K562 (cell line): ENCODE measurements at regions not wholly inside any gene's neighbourhood (a gene's known extent, or its start where the extent isn't known, plus 50 kb on each side); places are given as distances from the start of the nearest gene placed in this dataset.

Experiments used
- ATAC-seq: fragments of 200-7000 bp; cut with Tn5 transposase; 3 replicates; pipeline ENCODE4 v1.9.1; 2020; ENCODE audit warnings: moderate library complexity
- BruUV-seq: library from RNA; stranded (reverse); fragments of 400-500 nt; replicated peaks from 2 replicates; lab custom pipeline; 2021; lab: Mats Ljungman, UMichigan
- CTCF ChIA-PET: fragments of 300-600 bp; formaldehyde crosslinking; extraction: SDS; loops from one replicate; lab custom pipeline; 2021; ENCODE audit warnings: low intra/inter-chr PET ratio; lab: Yijun Ruan, JAX
- POLR2A ChIA-PET: fragments of 300-600, 350-650 bp; sonication (Branson Sonifier 250); formaldehyde crosslinking; extraction: SDS; loops from one replicate; lab custom pipeline; 2021; ENCODE audit warnings: antibody characterized with exemption, inconsistent platforms; lab: Yijun Ruan, JAX
- DNase-seq, 4 experiments: peaks; one replicate each; pipeline versions ENCODE4 v3.0.0 to v3.0.0-alpha.2; 2011 to 2018; ENCODE audit warnings: low spot score in 3 of 4, mixed read lengths in 3 of 4; ENCODE audit errors: extremely low read depth in 1 of 4
- FAIRE-seq: peaks from 2 replicates; lab custom pipeline; 2011; peaks lifted over from hg19 to GRCh38; lab: Jason Lieb, UNC
- H2AFZ ChIP-seq: 2 replicates; pipeline ENCODE4 v1.6.0; 2011; ENCODE audit warnings: low read depth, low read length, control low read depth, inconsistent platforms
- H3K27ac ChIP-seq: fragments of 200-600 bp; 3 replicates; pipeline ENCODE4 v1.8.0; 2011; ENCODE audit warnings: low read depth, mild to moderate bottlenecking, control low read depth, inconsistent platforms, low read length, moderate library complexity, mixed read lengths; ENCODE audit errors: extremely low read depth
- H3K27me3 ChIP-seq, 2 experiments: fragments of 300-600 bp in 1 of 2; 2 replicates in 1 of 2; 3 replicates in 1 of 2; pipeline versions ENCODE4 v1.6.0 to v1.8.0; 2011; ENCODE audit warnings: inconsistent platforms in 2 of 2, low read length in 2 of 2, mild to moderate bottlenecking in 1 of 2, mixed read lengths in 1 of 2, moderate library complexity in 1 of 2; ENCODE audit not compliant: control insufficient read depth in 2 of 2, insufficient read depth in 2 of 2
- H3K36me3 ChIP-seq: fragments of 300-600 bp; 3 replicates; pipeline ENCODE4 v1.8.0; 2011; ENCODE audit warnings: mild to moderate bottlenecking, low read length, inconsistent platforms; ENCODE audit not compliant: control insufficient read depth, insufficient read depth
- H3K4me1 ChIP-seq, 2 experiments: fragments of 200-600 bp in 1 of 2; replicated peaks in 1 of 2; 2 replicates in 1 of 2; 3 replicates in 1 of 2; pipeline versions ENCODE4 v1.5.1 to v1.8.0; 2011; ENCODE audit warnings: inconsistent platforms in 2 of 2, low read length in 2 of 2, mild to moderate bottlenecking in 1 of 2, mixed read lengths in 1 of 2, moderate library complexity in 1 of 2; ENCODE audit not compliant: control insufficient read depth in 2 of 2, insufficient read depth in 2 of 2
- H3K4me2 ChIP-seq: 2 replicates; pipeline ENCODE4 v1.6.1; 2011; ENCODE audit warnings: low read length, control low read depth, inconsistent platforms, mixed read lengths; ENCODE audit not compliant: insufficient read depth
- H3K4me3 ChIP-seq: fragments of 200-600 bp; sonication (generic), shearing (Covaris generic); 2 replicates; pipeline ENCODE4 v1.5.1; 2016; ENCODE audit warnings: control low read depth, inconsistent platforms
- H3K79me2 ChIP-seq: fragments of 200-600 bp; 3 replicates; pipeline ENCODE4 v1.8.0; 2011; ENCODE audit warnings: low read length, inconsistent platforms; ENCODE audit not compliant: control insufficient read depth, insufficient read depth
- H3K9ac ChIP-seq, 2 experiments: 2 replicates each; pipeline versions ENCODE4 v1.6.0 to v1.6.1; 2011; ENCODE audit warnings: low read depth in 2 of 2, low read length in 2 of 2, control low read depth in 1 of 2, inconsistent platforms in 1 of 2, mild to moderate bottlenecking in 1 of 2, mixed read lengths in 1 of 2; ENCODE audit not compliant: insufficient read depth in 1 of 2
- H3K9me1 ChIP-seq: one replicate; pipeline ENCODE4 v1.6.0; 2011; ENCODE audit warnings: inconsistent platforms, mild to moderate bottlenecking, low read length, moderate library complexity; ENCODE audit not compliant: control insufficient read depth, insufficient read depth
- H3K9me3 ChIP-seq: replicated peaks from 2 replicates; pipeline ENCODE4 v1.5.1; 2011; ENCODE audit warnings: low read depth, low read length, inconsistent platforms; ENCODE audit not compliant: control insufficient read depth, insufficient read depth
- H4K20me1 ChIP-seq: replicated peaks from 2 replicates; pipeline ENCODE4 v1.6.1; 2011; ENCODE audit warnings: low read length, inconsistent platforms, mixed read lengths; ENCODE audit not compliant: control insufficient read depth, insufficient read depth
- C11orf30 ChIP-seq: fragments of 450-650 bp; IDR thresholded peaks from 2 replicates; pipeline ENCODE4 v1.6.1; 2016; ENCODE audit warnings: low read depth, mild to moderate bottlenecking
- CHAMP1 ChIP-seq: fragments of 450-650 bp; IDR thresholded peaks from 2 replicates; pipeline ENCODE4 v1.6.1; 2016; ENCODE audit warnings: mild to moderate bottlenecking
- DDX20 ChIP-seq: fragments of 450-650 bp; IDR thresholded peaks from 2 replicates; pipeline ENCODE4 v1.6.1; 2016; ENCODE audit warnings: missing genetic modification characterization, low read depth, mild to moderate bottlenecking, missing compliant biosample characterization, moderate library complexity
- E4F1 ChIP-seq: fragments of 250-450 bp; sonication (Bioruptor Pico); IDR thresholded peaks from 2 replicates; pipeline ENCODE4 v1.5.0; 2021; ENCODE audit warnings: mild to moderate bottlenecking, borderline replicate concordance
- FIP1L1 ChIP-seq: fragments of 200-400 bp; formaldehyde crosslinking; IDR thresholded peaks from 2 replicates; pipeline ENCODE4 v1.6.1; 2018; ENCODE audit warnings: mild to moderate bottlenecking, low read depth, low read length; ENCODE audit not compliant: poor library complexity, severe bottlenecking
- KDM4B ChIP-seq, 2 experiments: fragments of 450-650 bp in 1 of 2; sonication (generic) in 1 of 2; IDR thresholded peaks; 2 replicates each; pipeline ENCODE4 v1.6.1; 2016 to 2017; ENCODE audit warnings: borderline replicate concordance in 2 of 2, antibody characterized with exemption in 1 of 2, low read depth in 1 of 2, mild to moderate bottlenecking in 1 of 2
- MYBL2 ChIP-seq, 2 experiments: fragments of 450-650 bp in 1 of 2; sonication (generic) in 1 of 2; formaldehyde crosslinking in 1 of 2; IDR thresholded peaks; 2 replicates each; pipeline versions ENCODE4 v1.6.1 to v1.8.1; 2017 to 2022; ENCODE audit warnings: borderline replicate concordance in 1 of 2, inconsistent platforms in 1 of 2, low read depth in 1 of 2, mild to moderate bottlenecking in 1 of 2, missing genetic modification reagents in 1 of 2, moderate library complexity in 1 of 2
- NCOA4 ChIP-seq: fragments of 450-650 bp; IDR thresholded peaks from 2 replicates; pipeline ENCODE4 v1.6.1; 2018; ENCODE audit warnings: mild to moderate bottlenecking; ENCODE audit not compliant: partially characterized antibody
- RAD51 ChIP-seq: fragments of 450-650 bp; IDR thresholded peaks from 2 replicates; pipeline ENCODE4 v1.7.1; 2016; ENCODE audit warnings: low read depth, mild to moderate bottlenecking, borderline replicate concordance
- ZBTB49 ChIP-seq: sonication (generic); formaldehyde crosslinking; IDR thresholded peaks from 2 replicates; pipeline ENCODE4 v1.8.0; 2022; ENCODE audit warnings: missing genetic modification reagents, mild to moderate bottlenecking, borderline replicate concordance
- ZNF395 ChIP-seq: fragments of 200-800 bp; sonication (Bioruptor generic); IDR thresholded peaks from 2 replicates; pipeline ENCODE4 v1.6.1; 2017; ENCODE audit warnings: missing genetic modification characterization, missing compliant biosample characterization
- ZNF511 ChIP-seq: sonication (generic); formaldehyde crosslinking; IDR thresholded peaks from 2 replicates; pipeline ENCODE4 v1.8.0; 2022; ENCODE audit warnings: mild to moderate bottlenecking, missing genetic modification reagents
- WGBS: fragments of 100-300 bp; shearing (Covaris generic); methylation state at CpG from one replicate; pipeline ENCODE4 v1.1.6; 2016; ENCODE audit warnings: low coverage, mixed read lengths; ENCODE audit not compliant: insufficient coverage; ENCODE audit errors: missing lambda C conversion rate; 5-methylcytosine and 5-hydroxymethylcytosine counted together
- in situ Hi-C: fragments of 300-500 bp; cut with MboI; formaldehyde crosslinking; loops from 4 replicates; pipeline ENCODE4 v1.15.0; 2018; ENCODE audit warnings: inconsistent platforms, mixed read lengths
- intact Hi-C: fragments of 100-400 bp; cut with micrococcal nuclease; formaldehyde crosslinking; loops from 2 replicates; pipeline ENCODE4 v1.14.2; 2022

- H3K4me1 ChIP-seq: no peaks in the 10 kb centered on the region
- H3K9ac ChIP-seq: no peak overlapping the region
- H3K4me2 ChIP-seq: no peak overlapping the region
- no peaks in the 10 kb centered on the region for H3K27me3 ChIP-seq
- in situ Hi-C loops: no loop called here
- DNase-seq (no peak), ATAC-seq (no peak), FAIRE-seq (no peak)
- WGBS: no CpG with 5 or more reads among the region's 3 CpGs
- no peaks in the 10 kb centered on the region for H3K79me2 ChIP-seq
- H3K27ac ChIP-seq: no peak overlapping the region
- H3K4me3 ChIP-seq: no peak overlapping the region
- H3K36me3 ChIP-seq: no peaks in the 10 kb centered on the region
- no TSS peak for BruUV-seq
- no peaks in the 10 kb centered on the region for H4K20me1 ChIP-seq
- H2AFZ ChIP-seq: no peak overlapping the region
- intact Hi-C loops: no loop called here
- ChIA-PET CTCF (no interaction called here), POLR2A (no interaction called here)
- no peaks in the 10 kb centered on the region for H3K9me3 ChIP-seq
- H3K9me1 ChIP-seq: no peaks in the 10 kb centered on the region
- no peak for TF ChIP-seq ZNF395 (CRISPR knock-in tag)
- TF ChIP-seq CHAMP1: no peak
- TF ChIP-seq ZBTB49 (CRISPR knock-in tag): no peak
- TF ChIP-seq FIP1L1: no peak
- TF ChIP-seq E4F1 (CRISPR knock-in tag): no peak
- TF ChIP-seq RAD51: no peak
- no peak for TF ChIP-seq NCOA4
- no peak for TF ChIP-seq DDX20 (tag)
- TF ChIP-seq MYBL2 (IDR thresholded peaks at IDR 0.05; ENCODE audit: low read depth): no peak
- no peak for TF ChIP-seq MYBL2 (CRISPR knock-in tag; IDR thresholded peaks at IDR 0.05; ENCODE audit: borderline replicate concordance)
- TF ChIP-seq C11orf30: no peak
- TF ChIP-seq ZNF511 (CRISPR knock-in tag): no peak
- no peak for TF ChIP-seq KDM4B (IDR thresholded peaks at IDR 0.05; ENCODE audit: borderline replicate concordance in 2 of 2, low read depth in 1 of 2)
These were observed 495.3 kb downstream of the IRS1 start for GRCh38 chr2:226304308-226304707.
